ENCODE measurements at regions not wholly inside any gene's neighbourhood (a gene's known extent, or its start where the extent isn't known, plus 50 kb on each side); places are given as distances from the start of the nearest gene placed in this dataset.

- TF ChIP-seq EP300 (IDR thresholded peaks at IDR 0.05) (no peak), CTCF (IDR thresholded peaks at IDR 0.05) (no peak), POLR2A (IDR thresholded peaks at IDR 0.05) (no peak), POLR2AphosphoS5 (IDR thresholded peaks at IDR 0.05) (no peak)
Measured at GRCh38 chr7:152909280-152909679, 149.7 kb downstream of the ACTR3B start.
